ENCODE measurements at regions not wholly inside any gene's neighbourhood (a gene's known extent, or its start where the extent isn't known, plus 50 kb on each side); places are given as distances from the start of the nearest gene placed in this dataset.

DNA sequence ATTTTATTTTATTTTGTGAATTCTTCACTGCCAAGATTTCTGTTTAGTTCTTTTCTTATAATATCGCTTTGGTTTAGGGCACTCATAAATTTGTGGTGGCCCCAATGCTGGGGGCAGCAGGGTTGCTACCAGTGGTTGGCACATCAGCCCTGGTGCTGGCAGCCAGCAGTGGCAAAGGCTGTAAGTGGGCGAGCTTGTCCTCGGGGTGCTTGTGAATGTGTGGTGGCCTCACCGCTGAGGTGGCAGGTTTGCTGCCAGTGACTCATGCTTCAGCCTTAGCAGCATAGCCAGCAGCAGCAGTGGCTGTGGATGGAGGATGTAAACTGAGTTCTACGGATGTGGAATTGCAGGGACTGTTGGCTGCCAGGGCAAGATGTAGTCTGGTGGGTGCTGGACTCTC, 262.9 kb upstream of the DMAC1 start:
- TF ChIP-seq, protein P1, sequence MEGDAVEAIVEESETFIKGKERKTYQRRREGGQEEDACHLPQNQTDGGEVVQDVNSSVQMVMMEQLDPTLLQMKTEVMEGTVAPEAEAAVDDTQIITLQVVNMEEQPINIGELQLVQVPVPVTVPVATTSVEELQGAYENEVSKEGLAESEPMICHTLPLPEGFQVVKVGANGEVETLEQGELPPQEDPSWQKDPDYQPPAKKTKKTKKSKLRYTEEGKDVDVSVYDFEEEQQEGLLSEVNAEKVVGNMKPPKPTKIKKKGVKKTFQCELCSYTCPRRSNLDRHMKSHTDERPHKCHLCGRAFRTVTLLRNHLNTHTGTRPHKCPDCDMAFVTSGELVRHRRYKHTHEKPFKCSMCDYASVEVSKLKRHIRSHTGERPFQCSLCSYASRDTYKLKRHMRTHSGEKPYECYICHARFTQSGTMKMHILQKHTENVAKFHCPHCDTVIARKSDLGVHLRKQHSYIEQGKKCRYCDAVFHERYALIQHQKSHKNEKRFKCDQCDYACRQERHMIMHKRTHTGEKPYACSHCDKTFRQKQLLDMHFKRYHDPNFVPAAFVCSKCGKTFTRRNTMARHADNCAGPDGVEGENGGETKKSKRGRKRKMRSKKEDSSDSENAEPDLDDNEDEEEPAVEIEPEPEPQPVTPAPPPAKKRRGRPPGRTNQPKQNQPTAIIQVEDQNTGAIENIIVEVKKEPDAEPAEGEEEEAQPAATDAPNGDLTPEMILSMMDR (IDR thresholded peaks at IDR 0.05; ENCODE audit: low read depth, low read length, missing control alignments), result no peak
- H3K4me3 ChIP-seq (replicated peaks; ENCODE audit: low read depth, low read length), result no peak overlapping the region
- DNase-seq (ENCODE audit: extremely low read depth, low read depth), result no peak

- H3K4me3 ChIP-seq (replicated peaks; ENCODE audit: low read depth, low read length), result no peak overlapping the region
- DNase-seq (ENCODE audit: extremely low read depth, low read depth), result no peak
- TF ChIP-seq, protein P1 (IDR thresholded peaks at IDR 0.05; ENCODE audit: low read depth, low read length, missing control alignments), result no peak
Measured at GRCh38 chr9:8053501-8053900, 253.9 kb upstream of the DMAC1 start.

DNA sequence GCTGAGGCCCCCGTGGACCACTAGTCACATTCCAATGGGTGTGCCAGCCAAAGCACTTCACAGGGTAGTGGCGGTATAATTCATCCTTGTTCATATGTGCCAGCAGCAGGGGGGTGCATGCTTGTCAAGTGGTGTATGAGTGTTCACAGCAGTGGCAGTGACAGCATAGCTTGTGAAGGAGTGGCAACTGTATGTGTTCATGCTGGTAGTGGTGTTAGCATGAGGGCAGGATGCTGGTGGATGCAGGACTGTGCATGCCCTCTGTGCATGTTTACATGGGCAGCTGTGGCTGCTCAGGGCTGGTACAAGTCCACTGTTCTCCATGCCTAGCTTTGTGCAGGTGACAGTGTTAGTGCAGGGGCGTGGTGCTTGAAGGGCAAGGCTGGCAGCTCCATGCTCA, 253.4 kb upstream of the DMAC1 start:
- DNase-seq (ENCODE audit: extremely low read depth, low read depth), result no peak
- no peak overlapping the region for H3K4me3 ChIP-seq (replicated peaks; ENCODE audit: low read depth, low read length)
- TF ChIP-seq, protein P1 (IDR thresholded peaks at IDR 0.05; ENCODE audit: low read depth, low read length, missing control alignments), result no peak

- no peak for DNase-seq (ENCODE audit: extremely low read depth, low read depth)
- H3K4me3 ChIP-seq (replicated peaks; ENCODE audit: low read depth, low read length), result no peak overlapping the region
- TF ChIP-seq, protein P1 (IDR thresholded peaks at IDR 0.05; ENCODE audit: low read depth, low read length, missing control alignments), result no peak
Measured at GRCh38 chr9:8037745-8038144, 238.2 kb upstream of the DMAC1 start.

DNA sequence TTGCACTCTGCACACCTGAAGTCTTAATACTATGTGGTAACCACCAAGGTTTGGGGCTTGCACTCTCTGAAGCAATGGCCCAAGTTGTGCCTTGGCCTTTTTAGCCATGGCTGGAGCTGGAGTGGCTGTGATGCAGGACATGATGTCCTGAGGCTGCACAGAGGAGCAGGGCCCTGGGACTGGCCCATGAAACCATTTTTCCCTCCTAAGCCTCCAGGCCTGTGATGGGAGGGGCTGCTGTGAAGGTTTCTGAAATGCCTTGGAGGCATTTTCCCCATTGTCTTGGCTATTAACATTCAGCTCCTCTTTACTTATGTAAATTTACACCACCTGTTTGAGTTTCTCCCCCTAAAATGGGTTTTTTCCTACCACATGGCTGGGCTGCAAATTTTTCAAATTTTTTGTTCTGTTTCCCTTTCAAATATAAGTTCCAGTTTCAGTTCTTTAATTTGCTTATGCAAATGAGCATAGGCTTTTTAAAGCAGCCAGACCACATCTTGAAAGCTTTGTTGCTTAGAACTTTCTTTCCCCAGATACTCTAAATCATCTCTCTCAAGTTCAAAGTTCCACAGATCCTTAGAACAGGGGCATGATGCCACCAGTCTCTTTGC, 237.4 kb upstream of the DMAC1 start:
- TF ChIP-seq, protein P1 (IDR thresholded peaks at IDR 0.05; ENCODE audit: low read depth, low read length, missing control alignments), result no peak
- no peak for DNase-seq (ENCODE audit: extremely low read depth, low read depth)

DNA sequence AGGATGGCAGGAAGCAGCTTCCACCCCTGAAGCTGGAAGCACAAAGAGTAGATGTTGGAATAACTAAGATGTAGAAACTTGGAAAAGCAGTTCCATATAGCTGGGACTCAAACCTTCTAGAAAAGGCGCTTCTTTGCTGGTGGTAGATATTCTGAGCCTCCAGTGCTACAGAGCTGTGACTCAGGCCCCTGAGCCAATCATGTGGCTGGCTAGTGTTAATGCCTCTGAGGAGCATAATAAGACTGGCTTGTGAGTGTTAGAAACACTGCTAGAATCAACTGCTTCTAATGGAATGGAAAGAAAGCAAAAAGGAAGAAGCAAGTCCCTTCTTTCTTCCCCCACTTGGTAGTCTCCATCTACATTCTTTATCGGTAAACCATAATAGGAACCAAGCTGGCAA, 234.2 kb upstream of the DMAC1 start:
- TF ChIP-seq, protein P1 (IDR thresholded peaks at IDR 0.05; ENCODE audit: low read depth, low read length, missing control alignments), result no peak
- no peak for DNase-seq (ENCODE audit: extremely low read depth, low read depth)
- no peak overlapping the region for H3K4me3 ChIP-seq (replicated peaks; ENCODE audit: low read depth, low read length)

More for the DNA sequence above, 237.4 kb upstream of the DMAC1 start:
- no peak overlapping the region for H3K4me3 ChIP-seq (replicated peaks; ENCODE audit: low read depth, low read length)

- no peak overlapping the region for H3K4me3 ChIP-seq (replicated peaks; ENCODE audit: low read depth, low read length)
- DNase-seq (ENCODE audit: extremely low read depth, low read depth), result no peak
- TF ChIP-seq, protein P1 (IDR thresholded peaks at IDR 0.05; ENCODE audit: low read depth, low read length, missing control alignments), result no peak
Measured at GRCh38 chr9:8030095-8030494, 230.5 kb upstream of the DMAC1 start.

All from HFF-Myc (cell line).